Skin epidermis (tissue), 12 donors: ENCODE measurements at regions not wholly inside any gene's neighbourhood (a gene's known extent, or its start where the extent isn't known, plus 50 kb on each side); places are given as distances from the start of the nearest gene placed in this dataset.
"Not testable (repeated sequence)": the region's sequence is repeated elsewhere in the genome, so short reads cannot be mapped to it uniquely, and the experiment has no call there.

Experiments used
- H3K27ac ChIP-seq, 21 experiments: fragments of 200-600 bp; sonication (generic) in 11 of 21; one replicate each; pipeline ENCODE4 v1.5.0; 2020; ENCODE audit warnings: mild to moderate bottlenecking in 3 of 21, inconsistent platforms in 2 of 21, moderate library complexity in 2 of 21
- H3K4me3 ChIP-seq, 7 experiments: fragments of 200-600 bp; sonication (generic) in 2 of 7; one replicate each; pipeline ENCODE4 v1.5.0; 2020; ENCODE audit warnings: inconsistent platforms in 2 of 7, mild to moderate bottlenecking in 2 of 7, moderate library complexity in 1 of 7

DNA sequence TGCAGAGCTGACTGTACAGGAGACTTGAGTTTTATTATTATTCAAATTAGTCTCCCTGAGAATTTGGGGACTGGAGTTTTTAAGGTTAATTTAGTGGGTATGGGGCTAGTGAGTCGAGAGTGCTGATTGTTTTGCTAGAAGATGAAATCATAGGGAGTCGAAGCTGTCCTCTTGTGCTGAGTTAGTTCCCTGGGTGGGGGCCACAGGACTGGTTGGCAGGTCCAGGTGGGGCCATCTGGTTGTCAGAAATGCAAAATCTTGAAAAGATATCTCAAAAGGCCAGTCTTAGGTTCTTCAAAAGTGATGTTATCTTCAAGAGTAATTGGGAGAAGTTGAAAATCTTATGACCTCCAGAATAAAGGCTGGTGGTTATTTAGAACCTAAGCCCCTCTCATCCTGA, 267.3 kb downstream of the MYCN start:
- Histone ChIP-seq H3K27ac (no peak overlapping the region), H3K4me3 (no peak overlapping the region)

- H3K4me3 ChIP-seq, result no peak overlapping the region
- no peak overlapping the region for H3K27ac ChIP-seq
Observed at GRCh38 chr2:16207151-16207550, 266.8 kb downstream of the MYCN start.

GRCh38 chr2:16206191-16206944, 266.0 kb downstream of the MYCN start:
- Histone ChIP-seq H3K27ac (no peak overlapping the region), H3K4me3 (no peak overlapping the region)

- Histone ChIP-seq H3K27ac (no peak overlapping the region), H3K4me3 (no peak overlapping the region)
Observed at GRCh38 chr2:16205631-16206030, 265.3 kb downstream of the MYCN start.

DNA sequence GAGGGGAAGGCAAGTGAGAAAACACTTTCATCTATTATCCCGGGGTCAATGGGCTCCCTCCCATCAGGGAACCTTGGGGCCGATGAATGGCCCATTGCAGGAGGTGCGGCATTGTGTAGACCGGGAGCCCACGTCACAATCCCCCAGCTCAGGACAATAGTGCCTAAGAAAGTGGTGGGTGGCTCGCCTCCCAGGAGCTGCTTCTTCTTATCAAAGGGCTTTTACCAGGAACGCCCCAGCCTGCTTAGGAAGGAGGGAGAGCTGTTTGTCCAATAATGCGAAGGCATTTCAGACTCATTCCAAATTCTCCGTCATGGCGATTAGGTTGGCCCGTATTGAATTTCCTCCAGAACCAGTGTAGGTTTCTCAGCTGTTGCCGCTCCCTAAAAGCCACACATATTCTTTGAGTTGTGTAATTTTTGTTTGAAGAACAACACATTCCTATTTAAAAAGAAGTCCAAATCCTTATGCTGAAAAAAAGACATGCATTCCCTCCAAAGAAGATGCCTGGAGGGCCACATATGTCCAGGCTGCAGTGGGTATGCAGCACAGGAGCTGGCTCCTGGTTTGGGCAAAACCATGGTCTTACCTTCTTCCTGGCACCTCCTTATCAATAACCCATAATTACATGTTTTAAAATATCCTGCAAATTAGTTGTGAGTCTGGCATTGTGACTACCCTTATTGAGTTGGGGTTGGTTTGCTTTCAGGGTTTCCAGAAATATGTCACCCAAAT, 264.7 kb downstream of the MYCN start:
- H3K27ac ChIP-seq, result no peak overlapping the region
- H3K4me3 ChIP-seq, result no peak overlapping the region

DNA sequence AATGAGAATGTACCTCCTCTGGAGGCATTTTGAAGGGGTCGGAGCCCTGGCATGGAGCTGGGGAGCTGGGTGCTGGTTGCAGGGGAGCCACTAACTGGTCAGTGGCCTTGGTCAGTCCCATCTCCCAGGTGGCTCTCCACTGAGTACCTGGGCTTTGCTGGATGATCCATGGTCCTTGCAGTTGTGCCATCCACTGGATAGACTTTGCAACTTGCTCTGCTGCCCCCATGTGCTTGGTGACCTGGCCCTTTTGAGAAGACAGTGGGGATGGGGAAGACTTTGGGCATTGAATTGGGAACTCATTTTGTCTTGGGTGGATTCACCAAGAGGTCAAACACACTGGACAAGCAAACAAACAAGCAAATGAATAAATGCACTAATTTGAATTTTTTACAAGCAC, 263.9 kb downstream of the MYCN start:
- H3K4me3 ChIP-seq, result no peak overlapping the region
- no peak overlapping the region for H3K27ac ChIP-seq

DNA sequence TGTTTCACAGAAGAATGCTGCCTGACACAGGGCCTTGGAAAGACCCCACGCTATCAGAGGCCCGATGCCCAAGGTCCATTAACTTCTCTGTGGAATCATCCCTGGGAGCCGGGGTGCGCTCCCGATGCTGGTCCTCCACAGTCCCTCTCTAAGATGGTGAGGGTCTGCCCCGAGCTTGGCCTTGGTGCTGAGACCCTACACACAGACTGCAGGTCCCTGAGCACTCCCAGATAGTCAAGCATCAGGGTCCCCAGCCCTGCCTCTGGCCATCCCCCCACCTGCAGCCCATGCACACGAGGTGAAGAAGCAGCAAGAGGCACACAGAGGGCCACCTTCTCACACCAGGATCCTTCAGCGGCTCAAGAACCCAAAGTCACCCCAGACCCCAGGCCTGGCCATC, 263.3 kb downstream of the MYCN start:
- H3K27ac ChIP-seq, result no peak overlapping the region
- no peak overlapping the region for H3K4me3 ChIP-seq

DNA sequence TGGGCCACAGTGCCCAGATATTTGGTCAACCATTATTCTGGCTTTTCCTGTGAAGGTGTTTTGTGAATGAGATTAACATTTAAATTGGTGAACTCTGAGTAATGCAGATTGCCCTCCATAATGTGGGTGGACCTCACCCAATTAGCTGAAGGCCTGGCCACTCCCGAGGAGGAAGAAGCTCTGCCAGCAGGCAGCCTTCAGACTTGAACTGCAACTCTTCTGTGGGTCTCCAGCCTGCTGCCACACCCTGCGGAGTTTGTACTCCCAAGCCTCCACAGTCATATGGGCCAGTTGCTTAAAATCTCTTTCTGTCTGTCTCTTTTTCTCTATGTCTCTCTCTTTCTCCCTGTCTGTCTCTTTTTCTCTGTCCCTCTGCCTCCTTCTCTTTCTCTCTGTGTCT, 262.7 kb downstream of the MYCN start:
- H3K27ac ChIP-seq, result peak overlapping the region in 2 of 21 experiments; percentile 26 to 37
- H3K4me3 ChIP-seq, result no peak overlapping the region

DNA sequence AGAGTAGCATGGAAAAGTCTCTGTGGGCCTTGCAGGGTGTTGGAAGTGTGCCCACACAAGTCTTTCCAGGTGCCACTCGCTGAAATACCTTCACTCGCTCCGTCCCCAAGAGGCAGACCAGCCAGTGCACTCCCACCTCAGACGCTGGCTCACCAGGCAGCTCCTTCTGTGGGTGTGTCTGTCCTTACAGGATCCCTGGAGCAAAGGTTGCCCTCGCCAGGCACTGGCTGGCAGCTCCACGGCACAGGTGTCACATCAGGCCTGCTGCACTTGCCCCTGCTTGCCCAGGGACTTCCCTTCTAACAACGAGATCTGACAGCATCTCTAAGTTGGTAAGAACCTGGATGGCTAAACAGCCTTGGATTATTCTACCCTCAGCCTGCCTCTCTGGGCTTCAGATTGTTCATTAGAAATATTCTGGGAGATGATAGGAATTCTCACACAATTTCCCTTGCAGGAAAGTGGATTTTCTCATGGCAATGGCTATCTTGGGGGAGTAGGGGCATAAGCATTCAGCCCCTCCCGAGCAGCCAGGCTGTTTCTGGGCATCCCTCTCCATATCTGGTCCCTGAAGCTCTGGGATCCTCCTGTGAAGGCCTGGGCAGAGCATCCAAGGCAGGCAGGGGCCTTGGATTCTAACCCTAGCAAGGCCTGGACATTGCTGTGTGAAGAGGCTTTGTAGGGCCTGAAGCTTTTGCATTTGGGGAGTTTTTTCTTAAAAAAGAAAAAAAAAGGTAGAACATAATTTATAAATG, 262.1 kb downstream of the MYCN start:
- Histone ChIP-seq H3K4me3 (no peak overlapping the region), H3K27ac (peak overlapping the region in 3 of 21 experiments; percentile 26 to 65 (median 37))

GRCh38 chr2:16201848-16202247, 261.5 kb downstream of the MYCN start:
- no peak overlapping the region for H3K4me3 ChIP-seq
- H3K27ac ChIP-seq, result no peak overlapping the region

DNA sequence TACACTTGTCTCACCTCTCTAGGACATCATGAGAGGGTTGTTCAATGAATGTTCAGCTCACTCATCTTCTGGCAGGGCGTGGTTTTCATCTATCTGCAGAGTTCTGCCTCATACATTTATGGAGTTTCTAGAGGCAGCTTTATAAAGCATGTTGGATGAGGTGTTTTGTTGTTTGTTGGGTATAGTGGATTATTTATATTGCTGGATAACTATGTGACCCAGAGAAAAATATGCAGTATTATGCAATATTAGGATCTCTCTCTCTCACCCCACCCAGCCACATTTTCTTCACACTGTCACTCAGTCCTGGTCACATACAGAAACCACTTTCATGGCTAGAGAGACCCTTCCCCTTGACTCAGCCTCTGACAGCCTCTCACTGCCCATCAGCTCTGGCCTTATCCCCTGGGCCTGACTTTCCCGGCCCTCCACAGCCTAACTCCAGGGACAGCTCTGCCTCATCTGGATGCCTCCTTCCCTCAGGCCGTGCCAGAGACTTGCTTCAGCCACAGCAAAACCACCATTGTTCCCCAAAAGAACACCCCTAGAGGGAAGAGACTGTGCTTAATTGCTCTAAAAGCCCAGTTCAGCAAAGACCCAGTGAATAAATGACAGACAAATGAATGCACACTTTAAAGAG, 260.3 kb downstream of the MYCN start:
- no peak overlapping the region for H3K27ac ChIP-seq

DNA sequence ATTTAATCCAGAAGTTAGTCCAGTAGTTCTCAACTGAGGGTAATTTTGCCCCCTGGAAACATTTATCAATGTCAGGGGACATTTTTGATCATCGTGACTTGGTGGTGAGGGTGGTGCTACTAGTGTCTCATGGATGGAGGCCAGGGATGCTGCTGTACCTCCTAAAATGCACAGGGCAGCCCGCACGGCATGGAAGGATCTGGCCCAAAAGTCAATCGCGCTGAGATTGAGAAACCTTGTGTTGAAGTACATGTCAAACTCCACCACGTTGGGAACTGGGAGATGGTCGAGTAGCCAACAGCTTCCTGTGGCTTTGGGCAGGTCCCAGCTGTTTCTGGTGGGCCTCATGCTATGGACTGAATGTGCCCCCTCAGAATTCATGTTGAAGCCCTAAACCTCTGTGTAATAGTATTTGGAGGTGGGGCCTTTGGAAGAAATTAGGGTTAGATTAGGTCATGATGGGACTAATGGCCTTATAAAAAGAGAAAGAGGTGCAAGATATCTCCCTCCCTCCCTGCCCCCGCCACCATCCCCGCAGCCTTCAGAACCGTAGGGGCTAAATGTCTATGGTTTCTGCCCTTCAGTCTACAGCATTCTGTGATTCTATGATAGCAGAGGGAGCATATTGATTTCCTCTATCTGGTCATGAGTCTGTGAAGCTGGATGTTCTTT, 259.7 kb downstream of the MYCN start:
- no peak overlapping the region for H3K27ac ChIP-seq
- H3K4me3 ChIP-seq, result no peak overlapping the region

More for the DNA sequence above, 260.3 kb downstream of the MYCN start:
- H3K4me3 ChIP-seq, result no peak overlapping the region

- not testable (repeated sequence) for H3K4me3 ChIP-seq, H3K27ac ChIP-seq
Observed at GRCh38 chr2:16199241-16199640, 258.9 kb downstream of the MYCN start.

DNA sequence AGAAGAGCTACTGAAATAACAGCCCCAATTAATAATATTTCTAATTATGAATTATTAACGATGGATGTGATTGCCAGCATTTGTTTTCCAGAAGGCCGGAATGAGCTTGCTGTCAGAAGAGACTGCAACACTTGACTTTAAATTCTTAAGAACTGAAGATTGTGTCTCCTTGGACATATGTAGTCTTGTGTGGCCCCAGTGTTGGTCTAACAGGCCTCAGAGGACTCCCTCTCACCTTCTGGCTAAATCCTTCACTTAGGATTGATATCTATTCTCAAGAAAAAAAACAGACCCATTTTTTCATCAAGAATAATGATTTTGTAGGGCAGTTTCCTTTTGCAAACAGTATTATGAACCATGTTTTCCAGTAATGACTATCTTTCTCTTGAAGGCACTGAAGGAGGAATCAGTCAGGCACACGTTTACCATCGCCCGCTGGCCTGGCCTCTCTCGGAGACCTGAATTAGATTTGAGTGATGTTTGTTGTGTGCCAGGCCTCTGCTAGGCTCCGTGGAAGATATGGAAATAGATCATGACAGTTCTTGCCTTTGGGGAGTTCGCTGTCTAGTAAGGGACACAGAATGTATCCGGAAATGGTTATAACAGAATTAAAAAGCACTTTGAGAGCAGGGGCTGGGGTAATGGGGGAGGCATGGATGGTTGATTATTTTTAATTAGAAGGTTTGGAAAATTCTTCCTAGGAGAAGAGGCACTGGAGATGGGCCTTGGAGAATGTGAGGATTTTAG, 258.0 kb downstream of the MYCN start:
- no peak overlapping the region for H3K4me3 ChIP-seq
- H3K27ac ChIP-seq, result no peak overlapping the region

- Histone ChIP-seq H3K4me3 (no peak overlapping the region), H3K27ac (no peak overlapping the region)
Observed at GRCh38 chr2:16197504-16198147, 257.3 kb downstream of the MYCN start.

- Histone ChIP-seq H3K4me3 (no peak overlapping the region), H3K27ac (no peak overlapping the region)
Observed at GRCh38 chr2:16196687-16197503, 256.5 kb downstream of the MYCN start.

- Histone ChIP-seq H3K4me3 (no peak overlapping the region), H3K27ac (no peak overlapping the region)
Observed at GRCh38 chr2:16195681-16196070, 255.3 kb downstream of the MYCN start.
